Endodermal cell (in vitro differentiated cells): ENCODE measurements at regions not wholly inside any gene's neighbourhood (a gene's known extent, or its start where the extent isn't known, plus 50 kb on each side); places are given as distances from the start of the nearest gene placed in this dataset.

Experiments
- DNase-seq: peaks from one replicate; pipeline ENCODE4 v3.0.0-alpha.2; 2017
- H3K27ac ChIP-seq: 2 replicates; pipeline ENCODE4 v1.5.1; 2013; ENCODE audit warnings: mild to moderate bottlenecking, low read depth, low read length, moderate library complexity
- H3K27me3 ChIP-seq: 2 replicates; pipeline ENCODE4 v1.6.1; 2013; ENCODE audit warnings: mild to moderate bottlenecking, low read length, moderate library complexity; ENCODE audit not compliant: insufficient read depth, control insufficient read depth, poor library complexity, severe bottlenecking
- H3K36me3 ChIP-seq: 2 replicates; pipeline ENCODE4 v1.7.0; 2013; ENCODE audit warnings: mild to moderate bottlenecking, low read length, moderate library complexity; ENCODE audit not compliant: control insufficient read depth, insufficient read depth
- H3K4me1 ChIP-seq: one replicate; pipeline ENCODE4 v1.7.0; 2013; ENCODE audit warnings: low read length; ENCODE audit not compliant: control insufficient read depth, insufficient read depth
- H3K4me3 ChIP-seq: 2 replicates; pipeline ENCODE4 v1.5.1; 2013; ENCODE audit warnings: mild to moderate bottlenecking, low read length, moderate library complexity
- H3K9ac ChIP-seq: 2 replicates; pipeline ENCODE4 v1.6.1; 2013; ENCODE audit warnings: mild to moderate bottlenecking, low read length, moderate library complexity; ENCODE audit not compliant: poor library complexity, severe bottlenecking; ENCODE audit errors: extremely low read depth
- H3K9me3 ChIP-seq: 2 replicates; pipeline ENCODE4 v1.6.1; 2013; ENCODE audit warnings: mild to moderate bottlenecking, low read length, moderate library complexity; ENCODE audit not compliant: control insufficient read depth
- H3K27ac Mint-ChIP-seq: 2 replicates; pipeline ENCODE4 v1.8.0; 2020; ENCODE audit warnings: mixed read lengths
- H3K27me3 Mint-ChIP-seq: 2 replicates; pipeline ENCODE4 v1.8.0; 2021; ENCODE audit warnings: mild to moderate bottlenecking, mixed read lengths; ENCODE audit not compliant: insufficient read depth
- H3K36me3 Mint-ChIP-seq: 2 replicates; pipeline ENCODE4 v1.8.0; 2020; ENCODE audit warnings: low read depth, mixed read lengths
- H3K4me1 Mint-ChIP-seq: 2 replicates; pipeline ENCODE4 v1.8.0; 2020; ENCODE audit warnings: mixed read lengths
- H3K4me3 Mint-ChIP-seq: 2 replicates; pipeline ENCODE4 v1.8.0; 2020; ENCODE audit warnings: mild to moderate bottlenecking, moderate library complexity, mixed read lengths
- H3K9me3 Mint-ChIP-seq: 2 replicates; pipeline ENCODE4 v1.8.0; 2020; ENCODE audit warnings: mild to moderate bottlenecking, mixed read lengths
- WGBS, 2 experiments: methylation state at CpG; one replicate each; pipeline versions ENCODE4 v1.1.5 to v1.1.7; 2013; ENCODE audit warnings: missing lambda C conversion rate in 2 of 2, mixed read lengths in 1 of 2; ENCODE audit not compliant: insufficient coverage in 1 of 2, insufficient read length in 1 of 2; 5-methylcytosine and 5-hydroxymethylcytosine counted together
- TF ChIP-seq, protein P1 (sequence below): fragments of 200-600 bp; sonication (generic); conservative IDR thresholded peaks from 2 replicates; pipeline ENCODE4 v1.5.0; 2021; ENCODE audit warnings: antibody characterized with exemption, mild to moderate bottlenecking

DNA sequence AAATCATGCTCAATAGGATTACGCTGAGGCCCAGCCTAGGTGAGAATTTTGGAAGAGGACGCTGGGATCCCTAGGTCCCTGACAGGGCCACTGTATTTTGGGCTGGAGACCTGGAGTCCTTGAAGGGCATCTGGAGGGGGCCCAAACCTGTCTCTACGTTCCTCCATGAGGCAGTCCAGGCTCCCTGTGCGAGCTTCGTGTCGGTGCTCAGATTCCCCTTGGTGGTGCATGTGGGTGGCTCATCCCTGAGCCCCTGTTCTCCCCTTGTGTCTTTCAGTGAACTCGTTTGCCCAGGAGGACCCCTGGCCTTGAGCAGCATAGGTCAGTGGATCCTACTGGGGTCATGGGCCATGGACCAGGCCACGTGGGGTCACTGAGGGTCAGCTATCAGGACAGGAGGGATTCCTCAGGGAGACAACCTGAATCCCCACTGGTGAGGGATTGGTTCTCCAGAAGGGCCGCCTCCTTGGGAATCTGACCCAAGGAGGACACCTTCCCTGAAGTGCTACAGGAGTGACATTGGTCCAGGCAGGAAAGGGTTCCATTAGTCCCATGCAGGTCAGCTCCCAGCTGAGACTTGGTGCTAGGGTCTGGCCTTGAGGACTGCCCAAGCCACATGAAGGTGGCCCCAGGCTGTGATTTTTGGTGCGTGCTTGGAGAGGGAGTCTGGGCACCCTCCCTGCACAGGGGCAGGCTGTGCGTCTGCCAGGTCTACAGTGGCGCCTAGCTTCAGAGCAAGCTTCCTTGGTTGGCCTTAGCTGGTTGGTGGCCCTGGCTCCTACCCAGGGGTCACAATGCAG lies 229.8 kb downstream of the SNRPN start:
- Mint-ChIP-seq H3K4me1 (no peaks in the 10 kb centered on the region), H3K4me3 (no peak overlapping the region), H3K27me3 (no peaks in the 10 kb centered on the region), H3K36me3 (no peaks in the 10 kb centered on the region), H3K9me3 (peaks cover 84% of the 10 kb centered on the region), H3K27ac (no peak overlapping the region)
- H3K36me3 ChIP-seq, result no peaks in the 10 kb centered on the region
- TF ChIP-seq, protein P1, sequence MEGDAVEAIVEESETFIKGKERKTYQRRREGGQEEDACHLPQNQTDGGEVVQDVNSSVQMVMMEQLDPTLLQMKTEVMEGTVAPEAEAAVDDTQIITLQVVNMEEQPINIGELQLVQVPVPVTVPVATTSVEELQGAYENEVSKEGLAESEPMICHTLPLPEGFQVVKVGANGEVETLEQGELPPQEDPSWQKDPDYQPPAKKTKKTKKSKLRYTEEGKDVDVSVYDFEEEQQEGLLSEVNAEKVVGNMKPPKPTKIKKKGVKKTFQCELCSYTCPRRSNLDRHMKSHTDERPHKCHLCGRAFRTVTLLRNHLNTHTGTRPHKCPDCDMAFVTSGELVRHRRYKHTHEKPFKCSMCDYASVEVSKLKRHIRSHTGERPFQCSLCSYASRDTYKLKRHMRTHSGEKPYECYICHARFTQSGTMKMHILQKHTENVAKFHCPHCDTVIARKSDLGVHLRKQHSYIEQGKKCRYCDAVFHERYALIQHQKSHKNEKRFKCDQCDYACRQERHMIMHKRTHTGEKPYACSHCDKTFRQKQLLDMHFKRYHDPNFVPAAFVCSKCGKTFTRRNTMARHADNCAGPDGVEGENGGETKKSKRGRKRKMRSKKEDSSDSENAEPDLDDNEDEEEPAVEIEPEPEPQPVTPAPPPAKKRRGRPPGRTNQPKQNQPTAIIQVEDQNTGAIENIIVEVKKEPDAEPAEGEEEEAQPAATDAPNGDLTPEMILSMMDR, result no peak
- no peak overlapping the region for H3K9ac ChIP-seq
- H3K27me3 ChIP-seq, result no peaks in the 10 kb centered on the region
- peak; percentile 7 for DNase-seq
- 83 to 84% methylated on average over 9 to 12 of the region's 12 CpGs for WGBS, 2 experiments
- H3K4me1 ChIP-seq, result no peaks in the 10 kb centered on the region
- H3K9me3 ChIP-seq, result no peaks in the 10 kb centered on the region
- H3K27ac ChIP-seq, result no peak overlapping the region
- H3K4me3 ChIP-seq, result no peak overlapping the region

DNA sequence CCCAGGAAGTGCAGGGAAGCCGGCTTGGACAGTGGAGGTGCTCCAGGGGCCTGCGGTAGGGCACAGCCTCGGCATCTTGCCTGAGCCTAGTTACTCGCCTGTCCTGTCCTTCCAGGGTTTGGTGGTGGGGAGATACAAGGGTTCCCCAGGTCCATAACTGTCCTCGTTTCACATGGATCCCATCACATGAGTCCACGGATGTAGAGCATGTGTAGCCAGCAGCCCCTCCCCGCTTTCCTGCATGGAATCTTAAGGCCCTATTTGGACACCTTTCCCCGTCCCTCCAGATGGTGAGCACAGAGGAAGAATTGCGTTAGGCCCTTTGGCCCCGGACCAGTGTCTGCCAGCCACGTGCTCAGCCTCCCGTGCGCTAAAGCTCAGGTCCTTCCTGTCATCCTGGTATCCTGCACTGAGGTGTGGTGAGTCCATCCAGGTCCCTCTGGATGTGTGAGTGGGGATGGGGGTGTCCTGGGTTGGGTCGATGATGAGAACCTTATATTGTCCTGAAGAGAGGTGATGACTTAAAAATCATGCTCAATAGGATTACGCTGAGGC lies 230.4 kb downstream of the SNRPN start:
- no peak overlapping the region for H3K27ac Mint-ChIP-seq
- H3K4me3 Mint-ChIP-seq, result no peak overlapping the region
- no peaks in the 10 kb centered on the region for H3K27me3 Mint-ChIP-seq
- no peak overlapping the region for H3K9ac ChIP-seq
- H3K9me3 Mint-ChIP-seq, result peaks cover 85% of the 10 kb centered on the region
- H3K9me3 ChIP-seq, result no peaks in the 10 kb centered on the region
- H3K27ac ChIP-seq, result no peak overlapping the region
- peak; percentile 20 for DNase-seq
- TF ChIP-seq, protein P1, result no peak
- H3K27me3 ChIP-seq, result no peaks in the 10 kb centered on the region
- no peaks in the 10 kb centered on the region for H3K36me3 ChIP-seq
- WGBS, 2 experiments, result 86 to 88% methylated on average over 9 to 15 of the region's 15 CpGs
- H3K4me1 ChIP-seq, result no peaks in the 10 kb centered on the region
- H3K36me3 Mint-ChIP-seq, result no peaks in the 10 kb centered on the region
- H3K4me3 ChIP-seq, result no peak overlapping the region
- no peaks in the 10 kb centered on the region for H3K4me1 Mint-ChIP-seq

GRCh38 chr15:25185791-25186190 lies 231.0 kb downstream of the SNRPN start:
- 65 to 84% methylated on average over 3 to 6 of the region's 6 CpGs for WGBS, 2 experiments
- no peak overlapping the region for H3K9ac ChIP-seq
- no peaks in the 10 kb centered on the region for H3K36me3 Mint-ChIP-seq
- no peak overlapping the region for H3K27ac ChIP-seq
- H3K27me3 ChIP-seq, result no peaks in the 10 kb centered on the region
- no peaks in the 10 kb centered on the region for H3K4me1 ChIP-seq
- no peaks in the 10 kb centered on the region for H3K4me1 Mint-ChIP-seq
- no peak overlapping the region for H3K27ac Mint-ChIP-seq
- DNase-seq, result no peak
- TF ChIP-seq, protein P1, result no peak
- no peaks in the 10 kb centered on the region for H3K36me3 ChIP-seq
- peaks cover 85% of the 10 kb centered on the region for H3K9me3 Mint-ChIP-seq
- no peaks in the 10 kb centered on the region for H3K9me3 ChIP-seq
- no peaks in the 10 kb centered on the region for H3K27me3 Mint-ChIP-seq
- H3K4me3 ChIP-seq, result no peak overlapping the region
- H3K4me3 Mint-ChIP-seq, result no peak overlapping the region
